HG03432 (cell line): ENCODE measurements at regions not wholly inside any gene's neighbourhood (a gene's known extent, or its start where the extent isn't known, plus 50 kb on each side); places are given as distances from the start of the nearest gene placed in this dataset.
"Not testable (repeated sequence)": the region's sequence is repeated elsewhere in the genome, so short reads cannot be mapped to it uniquely, and the experiment has no call there.

Source experiments
- ATAC-seq: cut with Tn5 transposase; IDR thresholded peaks from one replicate; pipeline ENCODE4 v1.9.1; 2021; ENCODE audit warnings: mild to moderate bottlenecking, moderate library complexity; ENCODE audit not compliant: unreplicated experiment

- ATAC-seq: no peak
Observed at GRCh38 chrX:44675362-44676024, 132.8 kb upstream of the FUNDC1 start.

- no peak for ATAC-seq
Observed at GRCh38 chrX:44674906-44675305, 132.2 kb upstream of the FUNDC1 start.

- ATAC-seq: no peak
Observed at GRCh38 chrX:44669626-44670025, 127.0 kb upstream of the FUNDC1 start.

- ATAC-seq: no peak
Observed at GRCh38 chrX:44667771-44668170, 125.1 kb upstream of the FUNDC1 start.

GRCh38 chrX:44657718-44658246, 115.1 kb upstream of the FUNDC1 start:
- not testable (repeated sequence) for ATAC-seq

- ATAC-seq: no peak
Observed at GRCh38 chrX:44651358-44651757, 108.7 kb upstream of the FUNDC1 start.

GRCh38 chrX:44643723-44644122, 101.1 kb upstream of the FUNDC1 start:
- no peak for ATAC-seq

- no peak for ATAC-seq
Observed at GRCh38 chrX:44637282-44637681, 94.6 kb upstream of the FUNDC1 start.

GRCh38 chrX:44621078-44621477, 78.4 kb upstream of the FUNDC1 start:
- ATAC-seq: no peak

GRCh38 chrX:44619039-44619438, 76.4 kb upstream of the FUNDC1 start:
- ATAC-seq: no peak

- ATAC-seq: peak; percentile 100
Observed at GRCh38 chrX:44596277-44596676, 53.6 kb upstream of the FUNDC1 start.
